GM21576 (cell line): ENCODE measurements at regions not wholly inside any gene's neighbourhood (a gene's known extent, or its start where the extent isn't known, plus 50 kb on each side); places are given as distances from the start of the nearest gene placed in this dataset.
"Not testable (repeated sequence)": the region's sequence is repeated elsewhere in the genome, so short reads cannot be mapped to it uniquely, and the experiment has no call there.

Source experiments
- ATAC-seq: cut with Tn5 transposase; IDR thresholded peaks from one replicate; pipeline ENCODE4 v1.9.1; 2021; ENCODE audit warnings: mild to moderate bottlenecking, moderate library complexity; ENCODE audit not compliant: unreplicated experiment

DNA sequence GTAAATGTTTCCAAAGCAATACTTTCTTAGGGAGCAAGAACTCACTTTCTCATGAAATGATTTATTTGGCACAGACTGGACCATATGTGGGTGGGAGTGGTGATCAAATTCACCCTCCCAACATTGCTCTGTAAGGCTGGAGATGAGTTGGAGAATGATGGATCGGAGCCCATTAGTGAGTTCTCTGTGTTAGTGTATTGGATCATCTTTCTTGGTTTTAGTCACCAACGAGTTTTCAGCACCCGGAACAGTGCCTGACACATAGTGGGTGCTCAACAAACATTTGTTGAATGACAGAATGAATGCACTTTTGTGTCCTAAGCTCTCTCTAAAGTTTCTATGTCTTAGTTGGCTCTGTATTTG, 104.5 kb upstream of the FAM20A start:
- ATAC-seq = no peak

DNA sequence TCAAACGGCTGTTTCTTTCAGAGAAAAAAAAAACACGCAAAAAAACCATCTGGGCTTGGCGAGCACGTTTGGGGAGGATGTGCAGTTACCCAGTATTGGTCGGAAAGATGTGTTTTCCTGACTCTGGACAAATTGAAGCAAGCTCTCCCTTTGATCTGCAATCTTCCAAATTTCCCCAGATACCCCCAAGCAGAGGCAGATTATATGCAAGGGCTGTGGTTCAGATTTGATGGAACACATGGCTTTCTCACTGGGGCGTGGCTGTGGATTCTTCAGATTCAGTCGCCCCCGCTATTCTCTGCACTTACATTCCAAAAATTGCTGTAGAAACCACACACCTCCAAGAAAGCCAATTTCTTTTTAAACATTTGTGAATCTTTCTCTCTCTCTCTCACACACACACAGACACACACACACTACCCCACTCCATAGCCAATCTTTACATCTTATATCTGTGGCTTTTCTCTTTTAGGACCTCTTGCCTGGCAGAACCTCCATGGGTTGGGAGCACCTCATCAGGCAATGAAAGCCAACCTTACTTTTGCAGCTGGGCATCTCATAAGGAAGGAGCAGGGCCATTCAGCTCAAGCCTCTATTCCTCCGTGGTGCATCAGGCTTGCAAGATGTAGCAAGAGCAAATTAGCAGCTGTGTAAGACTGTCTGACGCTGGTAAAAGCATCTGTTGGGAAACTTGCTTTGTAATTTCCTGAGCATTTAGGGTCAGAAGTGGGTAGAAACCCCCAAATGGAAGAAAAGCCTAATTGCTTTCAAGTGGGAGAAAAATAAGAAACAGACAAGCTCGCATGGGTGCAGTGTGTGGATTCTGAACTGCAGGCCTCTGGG, 103.9 kb upstream of the FAM20A start:
- ATAC-seq = no peak

GRCh38 chr17:68701046-68701445, 99.9 kb upstream of the FAM20A start:
- ATAC-seq = no peak

DNA sequence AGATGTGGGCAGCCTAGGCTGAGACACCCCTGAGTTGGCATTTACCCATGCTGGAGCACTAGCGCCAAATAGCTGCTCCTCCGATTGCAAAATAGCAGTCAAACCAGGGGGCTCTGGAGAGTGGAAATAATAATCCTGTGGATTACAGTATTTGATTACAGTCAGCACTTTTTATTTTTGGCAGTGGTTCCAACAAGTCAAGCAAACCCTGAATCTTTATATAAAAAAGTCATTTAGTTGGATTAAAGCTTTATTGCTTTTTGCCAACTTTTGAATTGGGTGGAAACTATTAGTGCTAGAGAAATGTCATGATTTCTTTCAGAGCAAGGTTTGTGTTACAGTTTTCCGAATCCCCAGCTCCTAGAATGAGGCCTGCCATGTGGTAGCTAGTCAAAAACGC, 99.3 kb upstream of the FAM20A start:
- ATAC-seq = no peak

DNA sequence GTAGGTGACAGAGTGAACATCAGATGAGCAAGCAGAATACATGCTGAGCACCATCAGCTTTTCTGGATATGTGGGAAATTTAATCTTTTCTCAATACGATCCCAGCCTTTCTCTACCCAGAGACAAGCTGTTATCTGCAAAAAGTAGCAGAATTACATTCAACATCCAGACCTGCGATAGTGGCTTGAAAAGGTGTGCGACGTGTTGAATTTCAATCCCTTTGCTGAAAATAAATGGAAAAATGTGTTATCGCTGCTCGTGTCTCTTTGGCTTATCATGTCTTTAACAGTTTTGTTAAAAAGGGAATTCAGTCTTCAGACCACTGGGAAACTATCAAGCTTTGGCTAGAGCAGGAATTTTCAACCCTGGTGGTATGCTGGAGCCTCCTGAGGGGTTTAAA, 98.8 kb upstream of the FAM20A start:
- ATAC-seq = no peak

GRCh38 chr17:68698746-68699145, 97.6 kb upstream of the FAM20A start:
- ATAC-seq = no peak

DNA sequence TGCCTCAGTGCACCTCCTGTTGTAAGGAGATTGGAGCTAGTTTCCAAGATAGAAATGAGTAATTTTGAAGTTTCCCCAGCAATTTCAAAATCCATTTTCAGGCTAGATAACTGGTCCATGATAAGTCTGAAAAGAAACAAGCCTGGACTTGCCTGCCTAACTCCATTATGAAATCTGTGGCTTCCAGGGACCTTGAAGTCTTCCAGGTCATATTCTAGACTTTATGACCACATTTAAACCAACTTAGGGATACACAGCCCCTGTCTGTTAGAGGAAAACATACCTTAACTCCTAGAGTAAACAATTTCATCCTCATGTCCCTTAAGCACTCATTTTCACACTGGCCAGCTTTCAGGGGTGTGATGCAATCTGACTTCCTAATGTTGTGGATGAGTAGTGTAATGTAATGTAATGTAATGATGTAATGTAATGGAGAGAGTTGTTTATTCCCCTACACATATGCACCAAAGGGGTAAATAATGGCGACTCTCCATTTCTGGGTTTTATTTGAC, 96.7 kb upstream of the FAM20A start:
- ATAC-seq = no peak

GRCh38 chr17:68695659-68696058, 94.5 kb upstream of the FAM20A start:
- no peak for ATAC-seq

- ATAC-seq = no peak
These were observed 93.8 kb upstream of the FAM20A start for GRCh38 chr17:68694791-68695485.

GRCh38 chr17:68693896-68694295, 92.7 kb upstream of the FAM20A start:
- no peak for ATAC-seq

- no peak for ATAC-seq
These were observed 92.3 kb upstream of the FAM20A start for GRCh38 chr17:68693466-68693865.

DNA sequence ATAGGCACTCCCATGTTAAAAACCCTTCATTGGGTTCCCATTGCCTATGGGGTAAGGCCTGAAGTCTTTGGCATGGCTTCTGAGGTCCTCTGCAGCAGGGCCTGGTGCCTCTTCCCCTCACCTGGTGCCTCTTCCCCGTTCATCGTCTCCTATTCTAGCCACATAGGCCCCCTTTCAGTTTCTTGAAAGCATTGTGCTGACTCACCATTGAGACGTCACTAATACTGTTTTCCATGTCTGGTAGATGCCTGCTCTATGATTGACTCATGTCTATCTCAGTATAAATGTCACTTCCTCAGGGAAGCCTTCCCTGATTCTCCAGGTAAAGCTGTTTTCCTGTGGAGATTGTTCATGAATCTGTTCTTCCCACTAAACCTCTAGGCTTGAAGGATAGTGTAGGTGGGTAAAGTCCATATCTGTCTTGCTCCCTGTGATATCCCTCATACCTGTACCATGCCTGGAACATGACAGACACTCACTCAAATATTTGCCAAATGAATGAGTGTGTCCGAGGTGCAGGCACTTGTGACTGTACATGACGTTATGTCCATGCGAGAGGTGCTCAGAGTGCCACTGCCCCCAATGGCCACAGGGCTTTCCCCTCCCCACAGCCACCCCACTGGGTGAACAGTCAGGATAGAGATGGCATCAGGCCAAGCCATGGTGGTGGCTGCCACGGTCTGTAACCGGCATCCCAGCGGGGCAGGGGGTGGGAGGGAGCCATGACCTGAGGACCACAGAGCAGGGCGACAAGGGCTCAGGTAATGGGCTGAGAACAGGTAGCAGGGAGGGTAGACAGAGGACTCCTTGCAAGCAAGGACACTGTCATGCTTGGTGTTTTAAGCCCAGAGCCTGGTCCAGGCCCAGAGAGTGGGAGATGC, 85.2 kb upstream of the FAM20A start:
- no peak for ATAC-seq

- no peak for ATAC-seq
These were observed 83.8 kb upstream of the FAM20A start for GRCh38 chr17:68684949-68685357.

DNA sequence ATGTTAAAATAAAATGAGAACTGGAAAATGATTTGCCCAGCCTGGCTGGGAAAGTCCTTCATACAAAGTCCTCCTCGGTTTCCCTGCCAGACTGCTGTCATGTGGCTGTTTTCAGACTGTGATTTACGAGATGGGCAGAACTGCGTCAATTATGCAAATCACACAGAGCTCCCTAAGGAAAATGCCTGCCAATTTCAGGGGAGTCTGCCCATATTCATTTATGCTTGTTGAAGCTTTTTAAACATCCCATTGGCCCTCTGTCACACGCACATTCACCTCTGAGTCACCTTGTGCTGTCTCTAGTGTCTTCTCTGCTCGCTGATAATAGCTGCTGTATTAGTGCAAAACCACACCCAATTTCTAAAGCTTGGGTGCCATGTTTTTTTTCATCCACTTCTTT, 81.7 kb upstream of the FAM20A start:
- ATAC-seq = no peak

DNA sequence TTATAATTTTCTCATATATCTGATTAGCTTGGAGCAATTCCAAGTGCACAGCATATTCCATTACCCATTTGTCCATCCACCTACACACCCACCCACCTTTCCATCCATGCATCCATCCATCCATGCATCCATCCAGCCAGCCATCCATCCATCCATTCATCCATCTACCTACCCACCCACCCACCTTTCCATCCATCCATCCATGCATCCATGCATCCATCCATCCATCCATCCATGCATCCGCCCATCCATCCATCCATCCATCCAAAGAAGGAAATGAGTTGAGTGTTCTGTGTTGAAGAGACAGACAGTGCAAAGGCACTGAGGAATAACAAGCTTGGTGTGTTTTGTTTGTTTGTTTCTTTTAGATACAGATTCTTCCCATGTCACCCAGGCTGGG, 78.7 kb upstream of the FAM20A start:
- ATAC-seq = no peak

GRCh38 chr17:68676856-68677255, 75.7 kb upstream of the FAM20A start:
- no peak for ATAC-seq

DNA sequence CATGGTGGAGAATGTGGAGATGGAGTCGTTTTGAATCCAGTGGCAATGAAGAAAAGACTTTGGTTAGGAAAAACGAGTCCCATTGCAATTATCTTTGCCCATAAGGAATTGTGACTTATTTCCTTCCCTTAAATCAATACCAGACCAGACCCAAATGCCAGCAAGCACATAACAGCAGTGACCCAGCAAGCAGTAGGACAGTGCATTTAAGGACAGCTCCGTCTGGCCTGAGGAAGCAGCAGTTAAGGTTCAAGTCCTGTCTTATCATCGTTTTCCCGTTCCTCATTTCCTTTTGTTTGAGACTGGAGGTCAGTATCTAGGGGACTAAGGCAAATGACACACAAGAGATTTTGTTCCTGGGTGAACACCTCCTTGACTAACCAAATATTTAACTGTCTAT, 74.6 kb upstream of the FAM20A start:
- no peak for ATAC-seq

- no peak for ATAC-seq
These were observed 73.1 kb upstream of the FAM20A start for GRCh38 chr17:68674029-68674925.

GRCh38 chr17:68670967-68671693, 70.0 kb upstream of the FAM20A start:
- no peak for ATAC-seq

DNA sequence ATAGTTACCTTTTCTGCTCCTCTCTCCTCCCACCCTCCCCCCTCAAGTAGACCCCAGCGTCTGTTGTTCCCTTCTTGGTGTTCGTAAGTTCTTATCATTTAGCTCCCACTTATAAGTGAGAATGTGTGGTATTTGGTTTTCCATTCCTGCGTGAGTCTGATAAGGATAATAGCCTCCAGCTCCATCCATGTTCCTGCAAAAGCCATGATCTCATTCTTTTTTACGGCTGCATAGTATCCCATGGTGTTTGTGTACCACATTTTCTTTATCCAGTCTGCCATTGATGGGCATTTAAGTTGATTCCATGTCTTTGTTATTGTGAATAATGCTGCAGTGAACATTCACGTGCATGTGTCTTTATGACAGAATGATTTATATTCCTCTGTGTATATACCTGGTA, 65.3 kb upstream of the FAM20A start:
- not testable (repeated sequence) for ATAC-seq
